GM13976 (cell line): ENCODE measurements at regions not wholly inside any gene's neighbourhood (a gene's known extent, or its start where the extent isn't known, plus 50 kb on each side); places are given as distances from the start of the nearest gene placed in this dataset.

ENCODE experiments used
- DNase-seq: peaks from one replicate; pipeline ENCODE4 v3.0.0; 2012; ENCODE audit warnings: low spot score
- CTCF ChIP-seq: IDR thresholded peaks from 2 replicates; pipeline ENCODE4 v1.5.1; 2012; ENCODE audit warnings: borderline replicate concordance, mild to moderate bottlenecking; ENCODE audit not compliant: insufficient read depth; ENCODE audit errors: extremely low read depth, missing control alignments, control extremely low read depth
- in situ Hi-C: fragments of 300-500 bp; cut with MboI; formaldehyde crosslinking; loops from one replicate; pipeline ENCODE4 v1.12.0; 2022; ENCODE audit warnings: low sequenced_read_pairs, mixed read lengths, inconsistent platforms; ENCODE audit not compliant: unreplicated experiment

- DNase-seq: no peak
- in situ Hi-C loops: no loop called here
- no peak for TF ChIP-seq CTCF
Measured at GRCh38 chr11:27902981-27903624, 202.8 kb upstream of the BDNF start.

DNA sequence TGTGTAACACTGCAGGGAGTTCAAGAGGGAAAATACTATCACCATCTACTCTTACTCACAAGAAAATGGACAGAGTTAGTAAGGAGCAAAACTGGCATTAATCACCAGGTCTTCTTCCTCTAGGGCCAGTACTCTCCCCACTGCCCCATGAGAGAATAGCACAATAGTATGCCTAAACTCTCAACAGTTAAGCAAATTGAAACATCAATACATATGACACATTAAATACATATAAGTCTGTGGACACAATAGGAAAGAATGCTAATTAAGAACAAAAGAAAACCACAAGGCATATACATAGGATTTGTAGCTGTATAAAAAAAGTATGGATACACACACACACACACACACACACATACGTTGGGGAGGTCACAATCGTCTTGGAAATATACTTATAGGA, 197.9 kb upstream of the BDNF start:
- in situ Hi-C loops: no loop called here
- DNase-seq: no peak
- no peak for TF ChIP-seq CTCF

DNA sequence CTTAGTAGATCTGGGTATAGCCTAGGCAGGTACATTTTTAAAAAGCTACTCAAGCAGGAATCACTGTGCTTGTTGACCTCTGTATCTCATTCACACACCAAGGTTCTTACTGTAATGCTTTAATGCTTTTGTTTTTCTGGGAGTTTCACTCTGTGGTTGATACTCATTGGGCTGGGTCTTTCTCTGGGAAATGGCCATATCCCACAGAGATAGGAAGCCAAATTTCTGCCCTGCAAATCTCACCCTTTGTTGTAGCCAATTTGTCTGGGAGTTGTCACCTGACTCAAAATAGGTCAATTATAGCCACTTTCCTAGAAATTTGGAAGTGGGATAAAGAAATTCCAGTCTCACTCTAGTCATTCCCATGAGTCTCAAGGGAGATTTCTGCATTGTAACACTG, 195.8 kb upstream of the BDNF start:
- no peak for DNase-seq
- TF ChIP-seq CTCF: no peak
- in situ Hi-C loops: no loop called here

DNA sequence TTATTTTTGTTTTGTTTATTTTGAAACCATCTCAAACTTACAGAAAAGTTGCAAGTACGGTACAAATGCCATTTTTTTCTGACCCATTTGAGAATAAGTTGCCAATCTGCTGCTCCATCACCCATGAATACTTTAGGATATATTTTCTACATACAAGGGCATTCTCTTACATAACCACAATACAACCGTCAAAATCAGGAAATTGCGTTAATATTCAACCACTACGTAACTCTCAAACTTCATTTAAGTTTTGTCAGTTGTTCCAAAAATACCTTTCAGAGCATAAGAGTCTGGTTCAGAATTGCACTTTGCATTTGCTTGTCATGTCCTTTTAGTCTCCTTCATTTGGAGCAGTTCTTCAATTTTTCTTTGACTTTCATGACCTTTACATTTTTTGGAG, 194.3 kb upstream of the BDNF start:
- no peak for DNase-seq
- no peak for TF ChIP-seq CTCF
- in situ Hi-C loops: no loop called here

DNA sequence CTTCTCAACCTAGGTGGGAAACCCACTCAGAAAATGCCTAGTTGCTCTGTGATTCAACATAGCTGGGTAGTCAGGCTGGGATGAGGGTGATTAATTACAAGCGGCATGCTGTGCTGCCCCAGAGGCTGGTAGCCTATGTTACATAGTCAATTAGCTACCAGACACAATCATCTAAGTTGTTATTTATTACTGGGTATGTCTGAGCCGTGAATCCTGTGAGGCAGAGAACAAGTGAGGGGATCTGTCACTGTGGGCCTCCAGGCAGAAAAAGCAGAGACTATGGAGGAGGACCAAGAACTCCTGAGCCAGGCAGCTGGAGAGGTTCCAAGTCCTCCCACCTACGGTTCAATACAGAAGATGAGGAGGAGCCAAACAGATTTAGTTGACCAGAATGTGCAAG, 186.6 kb upstream of the BDNF start:
- in situ Hi-C loops: no loop called here
- TF ChIP-seq CTCF: no peak
- no peak for DNase-seq

DNA sequence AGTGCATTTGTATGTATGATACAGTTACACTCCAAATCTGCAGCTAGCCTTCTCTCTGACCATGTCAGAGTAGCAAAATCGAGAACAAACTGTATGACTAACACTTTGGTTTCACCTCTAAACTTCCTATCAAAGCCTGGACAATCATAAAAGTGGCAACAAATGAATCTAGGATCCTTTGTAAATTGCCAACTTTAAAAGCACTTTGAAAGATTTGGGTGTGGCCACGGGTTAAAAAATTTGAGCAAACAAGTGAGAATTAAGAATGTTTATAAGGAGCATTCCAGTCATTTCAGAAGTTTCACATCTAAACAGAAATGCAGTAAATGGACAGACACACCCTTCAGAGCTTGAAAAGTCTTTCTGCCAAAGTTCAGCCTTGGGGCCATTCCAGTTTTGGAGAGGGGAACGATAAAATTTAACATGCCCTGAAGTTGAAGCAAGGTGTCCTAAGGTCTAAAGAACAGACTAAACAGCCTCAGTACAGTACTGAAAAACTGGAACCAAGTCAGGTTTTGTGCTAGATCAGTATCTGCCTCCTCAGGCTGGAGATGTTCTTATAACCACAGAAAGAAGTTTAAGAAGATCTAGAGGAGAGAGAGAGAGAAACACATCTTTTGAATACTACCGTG, 181.9 kb upstream of the BDNF start:
- DNase-seq: no peak
- in situ Hi-C loops: no loop called here
- TF ChIP-seq CTCF: no peak
